H54 (cell line): ENCODE measurements at regions not wholly inside any gene's neighbourhood (a gene's known extent, or its start where the extent isn't known, plus 50 kb on each side); places are given as distances from the start of the nearest gene placed in this dataset.

ENCODE experiments used
- DNase-seq: peaks from one replicate; pipeline ENCODE4 v3.0.0; 2011; ENCODE audit warnings: low spot score, mixed read lengths; ENCODE audit not compliant: insufficient read length
- FAIRE-seq: peaks from 3 replicates; lab custom pipeline; 2011; peaks lifted over from hg19 to GRCh38; lab: Jason Lieb, UNC
- POLR2A ChIP-seq: IDR thresholded peaks from 2 replicates; pipeline ENCODE4 v1.6.1; 2011; ENCODE audit warnings: low read depth, mild to moderate bottlenecking, low read length

GRCh38 chr10:3619241-3619640, 165.8 kb downstream of the KLF6 start:
- FAIRE-seq (no peak), DNase-seq (no peak)
- no peak for TF ChIP-seq POLR2A

- TF ChIP-seq POLR2A = no peak
- FAIRE-seq (no peak), DNase-seq (no peak)
These were observed 168.1 kb downstream of the KLF6 start for GRCh38 chr10:3616880-3617279.

- FAIRE-seq = no peak
These were observed 171.7 kb downstream of the KLF6 start for GRCh38 chr10:3613318-3613717.

GRCh38 chr10:3612183-3613001, 172.6 kb downstream of the KLF6 start:
- FAIRE-seq = no peak
- DNase-seq = no peak
- no peak for TF ChIP-seq POLR2A

More at GRCh38 chr10:3613318-3613717, 171.7 kb downstream of the KLF6 start:
- no peak for TF ChIP-seq POLR2A
- DNase-seq = no peak

- FAIRE-seq = no peak
- no peak for TF ChIP-seq POLR2A
- DNase-seq = no peak
These were observed 178.7 kb downstream of the KLF6 start for GRCh38 chr10:3606309-3606708.

- FAIRE-seq (no peak), DNase-seq (no peak)
- no peak for TF ChIP-seq POLR2A
These were observed 179.1 kb downstream of the KLF6 start for GRCh38 chr10:3605882-3606281.

- DNase-seq = no peak
- no peak for FAIRE-seq
- TF ChIP-seq POLR2A = no peak
These were observed 189.3 kb downstream of the KLF6 start for GRCh38 chr10:3595736-3596135.

GRCh38 chr10:3593611-3594010, 191.4 kb downstream of the KLF6 start:
- DNase-seq (no peak), FAIRE-seq (no peak)
- TF ChIP-seq POLR2A = no peak

GRCh38 chr10:3592424-3592823, 192.6 kb downstream of the KLF6 start:
- DNase-seq = no peak
- FAIRE-seq = no peak
- no peak for TF ChIP-seq POLR2A

- TF ChIP-seq POLR2A = no peak
- no peak for FAIRE-seq
These were observed 196.2 kb downstream of the KLF6 start for GRCh38 chr10:3588816-3589215.

GRCh38 chr10:3588346-3588745, 196.7 kb downstream of the KLF6 start:
- DNase-seq (no peak), FAIRE-seq (no peak)
- TF ChIP-seq POLR2A = no peak

More at GRCh38 chr10:3588816-3589215, 196.2 kb downstream of the KLF6 start:
- DNase-seq = no peak

- TF ChIP-seq POLR2A = no peak
- no peak for DNase-seq
- FAIRE-seq = no peak
These were observed 199.9 kb downstream of the KLF6 start for GRCh38 chr10:3584926-3585784.

GRCh38 chr10:3580565-3580964, 204.4 kb downstream of the KLF6 start:
- DNase-seq (no peak), FAIRE-seq (no peak)
- TF ChIP-seq POLR2A = no peak

- DNase-seq (no peak), FAIRE-seq (no peak)
- no peak for TF ChIP-seq POLR2A
These were observed 205.2 kb downstream of the KLF6 start for GRCh38 chr10:3579845-3580244.
